Thyroid gland (tissue), 4 donors: ENCODE measurements at regions not wholly inside any gene's neighbourhood (a gene's known extent, or its start where the extent isn't known, plus 50 kb on each side); places are given as distances from the start of the nearest gene placed in this dataset.

ENCODE experiments used
- DNase-seq, 2 donors: peaks; one replicate each; pipeline ENCODE4 v3.0.0-alpha.2; 2019
- H3K27ac ChIP-seq, 3 donors: fragments of 200-600 bp; sonication (generic); 1 replicate in 2 of 3; 2 replicates in 1 of 3; pipeline ENCODE4 v1.5.1; 2016 to 2019; ENCODE audit warnings: mild to moderate bottlenecking in 1 of 3, moderate library complexity in 1 of 3
- H3K27me3 ChIP-seq: fragments of 200-600 bp; sonication (generic); one replicate; pipeline ENCODE4 v1.5.1; 2019
- H3K36me3 ChIP-seq, 2 donors: fragments of 200-600 bp; sonication (generic); one replicate each; pipeline ENCODE4 v1.5.1; 2016 to 2019
- H3K4me1 ChIP-seq, 2 donors: fragments of 200-600 bp; sonication (generic); one replicate each; pipeline ENCODE4 v1.5.1; 2017 to 2019
- H3K4me3 ChIP-seq, 3 donors: fragments of 200-600 bp; sonication (generic); replicated peaks in 1 of 3; 1 replicate in 2 of 3; 2 replicates in 1 of 3; pipeline ENCODE4 v1.5.1; 2016; ENCODE audit warnings: mild to moderate bottlenecking in 1 of 3
- H3K9me3 ChIP-seq: fragments of 200-600 bp; sonication (generic); one replicate; pipeline ENCODE4 v1.5.1; 2017
- CTCF ChIP-seq, 6 experiments: fragments of 200-600 bp in 3 of 6; fragments of 450-650 bp in 3 of 6; sonication (generic) in 3 of 6; IDR thresholded peaks; one replicate each; pipeline ENCODE4 v1.5.1; 2016 to 2019; ENCODE audit warnings: antibody characterized with exemption in 6 of 6, mild to moderate bottlenecking in 2 of 6, inconsistent platforms in 1 of 6, moderate library complexity in 1 of 6
- POLR2A ChIP-seq, 2 donors: fragments of 450-650 bp; IDR thresholded peaks; one replicate each; pipeline ENCODE4 v1.6.1; 2017; ENCODE audit warnings: antibody characterized with exemption in 2 of 2, mild to moderate bottlenecking in 2 of 2, moderate library complexity in 1 of 2
- WGBS, 2 donors: methylation state at CpG; one replicate each; pipeline ENCODE4 v1.1.5; 2017; 5-methylcytosine and 5-hydroxymethylcytosine counted together
- intact Hi-C: fragments of 100-400 bp; cut with DNase I; formaldehyde crosslinking; loops from one replicate; pipeline ENCODE4 v1.15.1; 2023

DNA sequence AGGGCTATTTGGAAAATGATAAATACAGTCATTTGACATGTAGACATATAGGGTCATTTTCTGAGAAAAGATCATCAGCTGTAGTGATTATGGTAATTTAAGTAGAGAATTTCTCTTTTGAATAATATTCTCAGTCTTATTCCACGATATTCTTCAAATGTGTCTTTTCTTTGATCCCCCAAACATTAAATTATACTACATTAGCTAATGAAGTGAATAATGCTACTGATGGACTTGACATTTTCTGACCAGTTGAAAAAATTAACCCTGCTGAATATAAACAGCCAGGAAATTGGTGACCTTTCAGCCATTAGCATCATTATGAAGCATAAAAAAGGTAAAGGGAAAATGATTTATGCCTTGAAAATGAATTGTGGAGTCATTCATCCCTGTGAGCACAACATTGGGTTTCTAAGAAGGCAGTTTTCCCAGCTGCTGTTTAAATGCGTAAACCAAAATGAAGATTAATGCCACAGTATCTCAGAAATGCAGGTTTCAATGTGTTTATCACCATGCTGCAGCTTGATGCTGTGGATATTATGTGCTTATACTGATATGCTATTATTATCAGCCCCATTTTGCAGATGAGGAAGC is 489.1 kb downstream of the KCTD16 start:
- TF ChIP-seq CTCF (IDR thresholded peaks at IDR 0.05): no peak
- Histone ChIP-seq H3K4me3 (no peak overlapping the region), H3K36me3 (no peaks in the 10 kb centered on the region), H3K27ac (no peak overlapping the region), H3K4me1 (no peaks in the 10 kb centered on the region), H3K27me3 (no peaks in the 10 kb centered on the region), H3K9me3 (no peaks in the 10 kb centered on the region)
- DNase-seq: no peak
- 82 to 83% methylated on average over 2 of the region's 2 CpGs for WGBS, 2 donors
- intact Hi-C loops: no loop called here

DNA sequence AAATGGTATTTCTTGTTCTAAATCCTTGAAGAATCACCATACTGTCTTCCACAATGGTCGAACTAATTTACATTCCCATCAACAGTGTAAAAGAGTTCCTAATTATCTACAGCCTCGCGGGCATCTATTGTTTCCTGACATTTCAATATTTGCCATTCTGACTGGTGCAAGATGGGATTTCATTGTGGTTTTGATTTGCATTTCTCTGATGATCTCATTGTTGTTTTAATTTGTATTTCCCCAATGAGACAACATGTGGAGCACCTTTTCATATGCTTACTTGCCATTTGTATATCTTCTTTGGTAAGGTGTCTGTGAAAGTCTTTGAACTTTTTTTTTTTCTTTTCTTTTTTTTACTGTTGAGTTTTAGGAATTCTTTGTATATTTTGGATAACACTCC is 473.6 kb downstream of the KCTD16 start:
- 86 to 90% methylated on average over 3 of the region's 3 CpGs for WGBS, 2 donors
- no peak overlapping the region for H3K4me3 ChIP-seq
- H3K27ac ChIP-seq: no peak overlapping the region
- intact Hi-C loops: no loop called here
- no peaks in the 10 kb centered on the region for H3K36me3 ChIP-seq
- TF ChIP-seq CTCF (IDR thresholded peaks at IDR 0.05) (no peak), POLR2A (IDR thresholded peaks at IDR 0.05) (no peak)
- H3K9me3 ChIP-seq: no peaks in the 10 kb centered on the region
- H3K4me1 ChIP-seq: no peaks in the 10 kb centered on the region
- no peak for DNase-seq
- no peaks in the 10 kb centered on the region for H3K27me3 ChIP-seq

- no peaks in the 10 kb centered on the region for H3K36me3 ChIP-seq
These were observed 468.1 kb downstream of the KCTD16 start for GRCh38 chr5:144638787-144639186.

GRCh38 chr5:144634138-144634537 is 463.5 kb downstream of the KCTD16 start:
- Histone ChIP-seq H3K36me3 (no peaks in the 10 kb centered on the region), H3K4me3 (no peak overlapping the region), H3K9me3 (no peaks in the 10 kb centered on the region), H3K4me1 (no peaks in the 10 kb centered on the region), H3K27me3 (no peaks in the 10 kb centered on the region), H3K27ac (no peak overlapping the region)
- DNase-seq: no peak
- intact Hi-C loops: no loop called here
- WGBS, 2 donors: 86 to 89% methylated on average over 2 of the region's 2 CpGs
- no peak for TF ChIP-seq POLR2A (IDR thresholded peaks at IDR 0.05)
- no peak for TF ChIP-seq CTCF (IDR thresholded peaks at IDR 0.05)

More at GRCh38 chr5:144638787-144639186, 468.1 kb downstream of the KCTD16 start:
- TF ChIP-seq POLR2A (IDR thresholded peaks at IDR 0.05) (no peak), CTCF (IDR thresholded peaks at IDR 0.05) (no peak)
- Histone ChIP-seq H3K4me1 (no peaks in the 10 kb centered on the region), H3K27ac (no peak overlapping the region), H3K9me3 (no peaks in the 10 kb centered on the region), H3K27me3 (no peaks in the 10 kb centered on the region), H3K4me3 (no peak overlapping the region)
- no peak for DNase-seq
- intact Hi-C loops: no loop called here
- WGBS, 2 donors: 83 to 84% methylated on average over 2 of the region's 2 CpGs

- H3K4me1 ChIP-seq: peaks cover 6 to 15% of the 10 kb centered on the region in 2 donors
- no peaks in the 10 kb centered on the region for H3K36me3 ChIP-seq
- peak; percentile 46 to 64 for DNase-seq
- H3K4me3 ChIP-seq: peak overlapping the region in 1 of 3 donors; percentile 19
- H3K27me3 ChIP-seq: no peaks in the 10 kb centered on the region
- no peaks in the 10 kb centered on the region for H3K9me3 ChIP-seq
- 23 to 29% methylated on average over 14 to 23 of the region's 30 CpGs for WGBS, 2 donors
- no peak overlapping the region for H3K27ac ChIP-seq
- intact Hi-C loops: no loop called here
- TF ChIP-seq POLR2A (IDR thresholded peaks at IDR 0.05) (no peak), CTCF (IDR thresholded peaks at IDR 0.05) (peak in 1 of 6 experiments; percentile 23)
These were observed 427.9 kb downstream of the KCTD16 start for GRCh38 chr5:144598451-144599068.
